GM18507 (cell line): ENCODE measurements at regions not wholly inside any gene's neighbourhood (a gene's known extent, or its start where the extent isn't known, plus 50 kb on each side); places are given as distances from the start of the nearest gene placed in this dataset.

ENCODE experiments used
- DNase-seq: peaks from one replicate; pipeline ENCODE4 v3.0.0; 2011; ENCODE audit warnings: low read depth; ENCODE audit not compliant: insufficient read length; ENCODE audit errors: extremely low spot score
- FAIRE-seq: peaks from 2 replicates; lab custom pipeline; 2011; peaks lifted over from hg19 to GRCh38; lab: Jason Lieb, UNC

GRCh38 chr20:58025233-58025632 lies 203.2 kb downstream of the ANKRD60 start:
- DNase-seq (no peak), FAIRE-seq (no peak)

GRCh38 chr20:58024241-58024721 lies 204.2 kb downstream of the ANKRD60 start:
- DNase-seq = no peak
- no peak for FAIRE-seq

- DNase-seq = no peak
- no peak for FAIRE-seq
Observed at GRCh38 chr20:58023781-58024180, 204.7 kb downstream of the ANKRD60 start.

GRCh38 chr20:58023346-58023745 lies 205.1 kb downstream of the ANKRD60 start:
- no peak for FAIRE-seq
- no peak for DNase-seq

- FAIRE-seq = no peak
Observed at GRCh38 chr20:58022711-58023110, 205.7 kb downstream of the ANKRD60 start.

GRCh38 chr20:58021481-58021880 lies 207.0 kb downstream of the ANKRD60 start:
- DNase-seq (no peak), FAIRE-seq (no peak)

More at GRCh38 chr20:58022711-58023110, 205.7 kb downstream of the ANKRD60 start:
- no peak for DNase-seq

- FAIRE-seq = no peak
- no peak for DNase-seq
Observed at GRCh38 chr20:58020656-58021454, 207.6 kb downstream of the ANKRD60 start.

GRCh38 chr20:58019850-58020625 lies 208.4 kb downstream of the ANKRD60 start:
- DNase-seq (no peak), FAIRE-seq (no peak)

GRCh38 chr20:58019027-58019849 lies 209.2 kb downstream of the ANKRD60 start:
- DNase-seq (no peak), FAIRE-seq (no peak)

GRCh38 chr20:58018590-58018989 lies 209.9 kb downstream of the ANKRD60 start:
- DNase-seq = no peak
- FAIRE-seq = no peak

- no peak for FAIRE-seq
- DNase-seq = no peak
Observed at GRCh38 chr20:58017970-58018530, 210.4 kb downstream of the ANKRD60 start.

- no peak for FAIRE-seq
Observed at GRCh38 chr20:58017231-58017969, 211.1 kb downstream of the ANKRD60 start.

GRCh38 chr20:58016779-58017178 lies 211.7 kb downstream of the ANKRD60 start:
- DNase-seq (no peak), FAIRE-seq (no peak)

More at GRCh38 chr20:58017231-58017969, 211.1 kb downstream of the ANKRD60 start:
- DNase-seq = no peak

GRCh38 chr20:58014628-58015315 lies 213.7 kb downstream of the ANKRD60 start:
- no peak for FAIRE-seq
- no peak for DNase-seq

- no peak for FAIRE-seq
- no peak for DNase-seq
Observed at GRCh38 chr20:58012731-58013510, 215.5 kb downstream of the ANKRD60 start.

- DNase-seq = no peak
- FAIRE-seq = no peak
Observed at GRCh38 chr20:58011947-58012610, 216.4 kb downstream of the ANKRD60 start.
